GM21381 (cell line): ENCODE measurements at regions not wholly inside any gene's neighbourhood (a gene's known extent, or its start where the extent isn't known, plus 50 kb on each side); places are given as distances from the start of the nearest gene placed in this dataset.

ENCODE experiments used
- ATAC-seq: cut with Tn5 transposase; IDR thresholded peaks from one replicate; pipeline ENCODE4 v1.9.1; 2021; ENCODE audit warnings: mild to moderate bottlenecking, moderate library complexity; ENCODE audit not compliant: unreplicated experiment

DNA sequence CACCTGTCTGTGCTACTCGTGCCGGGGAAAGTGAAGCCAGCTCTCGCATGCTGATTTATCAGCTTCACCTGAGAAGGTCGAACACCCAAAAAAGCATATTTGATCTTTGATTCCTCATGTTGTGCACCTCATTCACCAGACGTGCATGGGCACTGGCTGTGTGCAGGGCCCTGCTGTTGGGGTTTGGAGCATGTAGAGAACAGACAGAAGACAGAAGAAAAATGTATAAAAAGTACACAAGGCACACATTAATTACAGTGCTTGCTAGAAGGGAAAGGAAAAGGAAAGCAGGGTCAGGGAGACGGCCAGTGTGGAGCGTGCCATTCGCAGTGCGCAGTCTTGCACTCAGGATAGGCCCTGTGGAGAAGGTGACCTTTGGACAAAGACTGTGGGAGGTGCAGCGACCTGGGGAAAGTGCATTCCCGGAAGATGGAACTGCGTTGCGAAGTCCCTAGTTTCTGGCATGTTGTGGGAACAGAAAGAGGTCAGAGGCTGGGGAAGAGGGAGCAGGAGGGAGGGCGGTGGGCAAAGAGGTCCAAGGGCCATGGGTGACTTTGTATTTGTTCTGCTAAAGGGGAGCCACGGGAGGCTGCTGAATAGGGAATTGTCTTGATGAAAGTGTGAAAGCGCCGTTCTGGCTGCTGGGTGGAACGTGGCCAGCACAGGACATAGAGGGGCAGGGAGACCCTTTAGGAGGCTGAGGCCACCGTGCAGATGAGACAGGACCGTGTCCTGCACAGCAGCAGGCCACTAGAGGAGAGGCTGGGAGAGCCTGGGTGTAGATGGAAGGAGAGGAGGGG lies 232.8 kb downstream of the GLRX3 start:
- ATAC-seq: no peak

DNA sequence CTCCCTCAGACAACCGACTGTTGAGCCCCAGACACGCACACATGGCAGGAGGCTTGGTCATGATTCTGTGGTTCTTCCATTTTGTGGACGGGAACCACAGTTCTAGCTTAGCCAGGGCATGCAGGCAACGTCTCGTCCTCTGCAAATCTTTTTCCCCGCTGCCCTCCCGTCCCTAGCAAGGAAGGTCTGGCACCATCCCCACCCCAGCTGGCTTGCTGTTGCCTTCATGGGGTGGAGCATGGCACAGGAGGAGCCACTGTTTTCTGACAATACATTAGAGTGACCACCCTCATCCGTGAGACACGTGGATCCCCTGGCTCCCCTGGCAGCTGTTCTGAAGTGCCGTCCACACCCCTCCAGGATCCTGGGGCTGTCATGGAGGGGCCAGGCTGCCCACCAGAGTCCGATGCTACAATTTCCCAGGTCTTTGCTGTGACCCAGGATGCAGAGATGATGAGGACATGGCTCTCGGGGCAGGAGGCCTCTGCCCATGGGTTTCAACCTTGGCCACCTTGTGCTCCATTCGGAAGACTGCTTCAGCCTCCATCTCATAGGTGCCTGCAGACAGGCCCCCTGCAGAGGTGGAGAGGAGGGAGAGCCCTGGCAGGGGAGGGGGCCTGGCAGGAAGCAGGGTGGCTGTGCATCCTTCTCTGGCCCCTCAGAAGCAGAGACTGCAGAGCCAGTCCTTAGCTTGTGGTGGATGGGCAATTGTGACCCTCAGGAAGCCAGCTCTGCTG lies 233.6 kb downstream of the GLRX3 start:
- no peak for ATAC-seq

DNA sequence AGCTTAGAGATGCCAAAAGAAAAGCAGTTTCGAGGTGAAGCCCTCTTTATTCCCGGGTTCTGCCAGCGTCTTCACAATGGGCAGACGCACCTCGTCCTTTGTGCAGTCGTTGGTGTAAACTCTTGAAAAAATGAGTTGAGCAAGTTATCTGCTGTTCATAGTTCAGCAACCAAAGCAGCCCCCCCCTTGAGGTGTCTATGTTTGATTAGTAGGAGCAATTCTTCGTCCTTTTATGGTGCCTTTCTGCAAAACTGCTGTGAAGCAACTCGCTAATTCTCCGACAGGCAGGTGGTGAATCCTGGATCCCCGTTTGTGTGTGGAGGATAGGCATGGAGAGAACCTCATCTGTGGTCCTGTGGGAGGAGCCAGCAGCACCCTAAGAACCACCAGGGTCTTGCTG lies 234.5 kb downstream of the GLRX3 start:
- no peak for ATAC-seq

DNA sequence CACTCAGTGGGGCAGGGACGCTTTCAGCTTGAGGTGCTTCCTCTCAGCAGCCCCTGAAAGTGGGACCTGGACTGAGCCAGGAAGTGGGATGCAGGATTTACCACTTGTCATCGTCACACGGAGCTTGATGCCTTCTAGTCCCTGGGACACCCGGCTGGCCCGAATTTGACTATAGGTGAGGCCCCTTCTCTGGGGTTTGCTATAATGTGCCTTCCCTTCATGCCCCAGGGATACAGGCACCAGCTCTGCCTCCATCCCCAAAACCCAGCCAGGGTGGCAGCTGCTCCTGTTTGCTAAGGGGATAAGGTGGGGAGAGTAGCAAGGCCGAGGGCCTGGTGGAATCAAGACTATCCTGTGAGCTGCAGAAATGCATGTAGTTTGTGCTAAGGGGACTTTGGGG lies 235.0 kb downstream of the GLRX3 start:
- ATAC-seq: no peak

DNA sequence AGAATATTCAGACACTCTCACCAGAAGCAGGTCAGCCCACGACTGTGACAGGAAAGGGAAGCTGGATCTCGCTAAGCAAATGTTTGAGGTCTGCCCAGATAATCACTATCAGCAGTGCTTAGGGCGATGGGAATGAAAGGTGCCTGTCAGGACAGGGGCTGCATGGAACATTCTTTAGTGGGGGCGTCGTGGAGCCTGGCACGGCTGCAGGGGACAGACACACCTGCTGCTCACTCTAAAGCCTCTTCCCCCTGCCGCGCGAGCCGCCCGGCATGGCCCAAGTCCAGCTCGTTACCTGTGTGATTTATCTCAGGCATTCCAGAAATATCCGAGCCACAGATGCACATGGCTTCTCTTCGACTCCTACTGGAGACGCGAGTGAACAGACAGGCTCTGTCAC lies 235.5 kb downstream of the GLRX3 start:
- no peak for ATAC-seq

DNA sequence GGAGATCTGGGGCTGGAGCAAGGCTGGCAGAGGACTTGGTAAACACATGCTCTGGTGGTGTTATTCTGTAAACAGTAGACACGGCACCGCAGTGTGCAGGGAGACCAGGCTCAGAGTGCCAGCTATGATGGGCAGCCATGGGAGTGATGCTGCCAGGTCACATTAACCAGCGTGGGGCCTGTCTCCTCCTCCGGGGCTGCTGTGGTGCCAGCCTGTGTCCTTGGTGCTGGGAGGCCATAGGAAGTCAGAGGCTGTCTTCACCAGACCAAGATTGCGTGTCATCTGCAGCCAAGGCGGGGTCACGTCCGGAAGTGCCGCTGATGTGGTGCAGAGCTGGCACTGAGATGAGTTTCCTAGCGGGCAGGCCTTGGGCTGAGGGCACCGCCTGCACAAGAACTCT lies 236.0 kb downstream of the GLRX3 start:
- ATAC-seq: no peak

DNA sequence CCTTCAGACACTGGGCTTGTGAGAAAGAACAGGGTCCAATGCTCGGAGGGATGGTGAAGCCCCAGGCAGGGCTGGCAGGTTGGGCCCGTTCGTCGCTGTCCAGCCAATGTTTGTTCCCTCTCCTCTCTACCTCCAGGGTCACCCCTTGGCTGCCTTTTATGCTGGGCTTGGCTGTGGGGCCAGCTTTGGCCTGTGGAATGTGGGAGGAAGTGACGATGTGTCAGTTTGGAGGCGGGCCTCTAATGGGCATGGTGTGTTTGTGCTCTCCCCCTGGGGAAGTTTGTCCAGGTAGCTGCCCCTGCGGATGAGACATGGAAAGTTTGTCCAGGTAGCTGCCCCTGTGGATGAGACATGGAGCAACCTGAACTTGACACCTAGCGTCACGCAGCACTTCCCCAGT lies 236.7 kb downstream of the GLRX3 start:
- no peak for ATAC-seq

DNA sequence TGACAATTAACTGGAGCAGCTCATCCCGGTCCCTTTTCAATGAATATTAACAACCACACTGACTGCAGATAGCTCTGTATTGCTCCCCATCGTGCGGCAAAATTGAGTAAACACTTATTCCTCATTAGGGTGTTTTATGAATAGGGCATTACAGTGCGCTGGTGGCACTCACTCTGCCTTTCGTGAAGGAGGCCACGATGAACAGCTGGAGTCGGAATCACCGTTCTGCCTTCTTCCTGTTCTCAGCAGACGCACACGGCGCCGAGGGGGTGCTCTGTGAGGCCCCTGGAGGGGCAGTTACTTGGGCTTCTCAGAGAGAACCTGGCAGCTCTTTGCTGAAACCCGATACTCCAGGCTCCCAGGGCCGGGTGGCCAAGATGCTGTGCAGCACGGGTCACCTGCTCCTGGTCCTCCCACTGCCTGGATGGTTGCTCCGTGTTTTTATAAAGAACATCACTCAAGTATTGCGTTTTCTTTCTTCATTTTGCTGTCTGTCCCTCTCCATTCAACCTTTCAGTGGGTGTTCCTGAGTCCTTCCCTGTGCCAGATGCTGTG lies 241.9 kb downstream of the GLRX3 start:
- no peak for ATAC-seq

DNA sequence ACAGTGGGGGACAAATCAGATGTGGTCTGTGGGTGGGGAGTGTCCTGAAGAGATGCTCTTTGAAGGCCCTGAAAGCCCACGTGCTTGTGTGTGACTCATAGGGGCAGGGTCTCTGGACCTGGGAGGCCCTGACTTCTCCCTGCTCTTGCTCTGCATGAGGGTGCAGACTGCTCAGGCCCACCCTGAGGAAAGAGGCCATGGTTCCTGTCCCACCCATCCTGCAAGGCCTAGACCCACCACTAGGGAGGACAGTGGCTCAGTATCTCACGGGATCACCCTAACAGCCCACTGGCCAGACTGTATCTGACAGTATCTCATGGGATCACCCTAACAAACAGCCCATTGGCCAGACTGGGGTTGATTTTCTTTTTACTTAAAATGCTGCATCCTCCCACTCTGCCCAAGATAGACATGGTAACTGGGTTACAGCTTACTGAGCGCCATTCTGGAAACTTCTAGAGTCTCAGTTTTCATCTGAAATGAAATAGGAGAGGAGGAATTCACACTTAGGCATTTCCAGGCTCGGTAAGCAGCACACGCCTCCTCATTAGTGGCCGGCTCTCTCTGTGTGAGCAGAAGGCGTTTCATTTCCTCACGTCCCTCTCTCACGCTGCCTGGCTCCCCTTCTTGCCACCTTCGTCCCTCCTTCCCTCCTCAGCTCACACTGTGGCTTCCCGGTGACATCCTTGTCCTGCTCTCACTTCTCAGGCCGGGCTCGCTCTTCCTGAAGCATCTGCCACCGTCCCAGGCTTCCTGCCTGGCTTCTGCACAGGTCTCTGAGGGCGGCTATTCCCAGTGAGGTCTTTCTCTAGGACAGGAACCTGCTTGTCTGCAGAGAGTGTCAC lies 242.6 kb downstream of the GLRX3 start:
- ATAC-seq: no peak

DNA sequence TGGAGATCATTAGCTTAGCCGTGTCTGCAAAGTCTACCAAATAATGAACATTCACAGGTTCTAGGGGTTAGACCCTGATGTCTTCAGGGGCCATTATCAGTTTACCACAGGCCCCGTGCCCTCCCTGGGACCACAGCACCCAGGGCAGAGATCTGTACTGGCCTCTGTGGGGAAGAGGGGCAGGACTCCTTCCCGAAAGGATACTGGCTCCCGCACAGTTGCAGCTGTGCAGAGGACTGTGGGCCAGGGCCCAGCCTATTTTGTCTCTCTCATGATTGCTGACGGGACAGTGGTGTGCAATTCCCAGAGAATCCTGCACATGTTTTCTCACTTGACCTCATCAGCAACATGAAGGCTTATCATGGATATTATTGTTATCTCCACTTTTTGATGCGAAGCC lies 243.9 kb downstream of the GLRX3 start:
- ATAC-seq: no peak

DNA sequence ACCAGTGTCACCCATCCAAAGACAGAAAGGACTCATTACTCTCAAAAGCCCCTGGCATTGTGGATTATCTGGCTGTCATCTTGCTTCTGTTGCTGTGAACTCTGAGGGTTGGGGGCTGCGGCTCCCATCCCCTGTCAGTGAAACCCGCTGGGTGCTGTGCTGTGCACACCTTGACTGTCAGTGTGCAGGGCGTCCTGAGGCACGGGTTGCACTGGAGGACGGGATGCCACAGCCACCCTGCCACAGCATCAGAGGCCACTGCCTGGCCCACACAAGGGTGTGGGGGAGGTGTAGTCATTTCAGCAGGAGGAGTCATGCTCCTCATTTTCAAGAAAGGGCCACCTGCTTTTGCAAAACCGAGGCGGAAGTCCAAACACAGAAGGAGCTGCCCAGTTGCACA lies 245.8 kb downstream of the GLRX3 start:
- no peak for ATAC-seq

DNA sequence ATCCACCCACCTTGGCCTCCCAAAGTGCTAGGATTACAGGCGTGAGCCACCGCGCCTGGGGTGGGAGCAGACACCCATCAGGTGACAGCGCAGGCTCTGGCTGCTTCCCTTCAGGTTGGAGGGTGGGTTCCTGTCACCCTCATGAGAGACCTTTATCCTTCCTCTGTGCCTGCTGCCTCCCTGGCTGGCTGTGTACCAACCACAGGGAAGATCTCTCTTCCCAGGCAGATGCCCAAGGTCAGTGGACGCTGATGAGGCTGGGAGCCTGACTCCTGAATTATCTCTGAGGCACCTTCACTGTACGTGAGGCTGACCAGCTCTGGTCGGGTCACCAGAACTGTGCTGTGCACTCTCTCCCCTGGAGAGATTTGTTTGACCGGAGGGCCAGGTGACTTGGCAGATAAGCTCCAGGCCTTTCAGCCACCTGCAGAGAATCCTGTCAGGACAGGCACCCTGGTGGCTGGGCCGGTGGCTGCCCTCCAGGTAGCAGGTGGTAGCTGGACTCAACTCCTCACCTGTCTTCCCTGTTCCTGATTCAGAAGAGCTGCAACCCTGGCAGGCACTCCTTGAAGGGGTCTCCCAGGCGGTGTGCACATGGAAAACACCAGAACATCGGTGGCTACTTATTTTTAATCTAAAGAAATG lies 251.9 kb downstream of the GLRX3 start:
- ATAC-seq: no peak

DNA sequence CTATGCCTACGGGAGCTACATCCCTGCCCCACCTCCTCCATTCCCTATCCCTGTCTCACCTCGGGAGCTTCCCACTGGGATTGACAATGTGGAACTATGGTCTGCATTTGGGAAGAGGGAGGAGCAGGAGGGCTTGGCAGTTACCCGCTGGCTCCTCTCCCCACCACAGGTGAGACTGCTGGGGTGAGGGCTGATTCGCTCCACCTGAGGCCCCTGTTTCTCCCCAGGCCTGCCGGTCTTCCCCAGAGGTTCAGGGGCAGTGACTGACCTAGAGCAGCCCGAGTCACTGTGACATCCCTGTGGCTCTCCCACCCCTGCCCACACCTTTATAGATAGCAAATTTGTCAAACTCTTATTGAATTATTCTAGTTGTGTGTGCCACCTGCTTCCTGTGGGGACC lies 252.6 kb downstream of the GLRX3 start:
- no peak for ATAC-seq

DNA sequence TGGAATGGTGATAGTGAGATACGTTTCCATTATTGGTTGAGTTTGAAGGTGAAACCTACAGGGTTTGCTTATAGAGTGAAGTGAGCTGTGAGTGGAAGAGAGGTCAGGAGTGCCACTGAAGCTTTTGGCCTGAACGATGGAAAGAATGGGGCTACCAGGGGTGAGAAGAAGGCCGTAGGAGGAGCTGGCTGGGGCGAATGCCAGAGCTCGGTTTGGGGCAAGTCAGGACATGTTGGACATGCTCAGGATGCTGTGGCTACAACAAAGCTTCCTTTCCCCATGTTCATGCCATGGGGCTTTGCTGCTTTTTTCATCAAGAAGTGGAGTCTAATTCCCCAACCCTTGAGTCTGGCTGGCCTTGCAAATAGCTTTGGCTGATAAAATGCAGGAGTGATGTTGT lies 253.7 kb downstream of the GLRX3 start:
- ATAC-seq: no peak

DNA sequence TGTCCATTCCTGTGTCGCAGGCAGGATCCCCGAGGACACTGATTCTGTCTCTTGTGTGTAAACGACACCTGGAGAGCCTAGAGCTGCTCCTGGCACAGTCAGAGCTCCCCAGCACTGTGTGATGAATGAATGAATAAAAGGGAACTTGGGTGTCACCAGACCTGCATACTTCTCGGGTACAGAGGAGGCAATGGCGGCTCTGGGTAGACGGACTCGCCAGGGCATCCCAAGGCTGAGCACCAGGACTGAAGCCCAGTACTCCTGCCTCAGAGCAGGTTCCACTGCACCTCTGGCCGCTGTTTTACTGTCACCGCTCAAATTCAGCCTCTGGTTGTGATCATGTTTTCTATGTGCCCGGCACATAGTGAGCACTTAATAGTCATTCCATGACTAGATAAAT lies 255.8 kb downstream of the GLRX3 start:
- no peak for ATAC-seq

DNA sequence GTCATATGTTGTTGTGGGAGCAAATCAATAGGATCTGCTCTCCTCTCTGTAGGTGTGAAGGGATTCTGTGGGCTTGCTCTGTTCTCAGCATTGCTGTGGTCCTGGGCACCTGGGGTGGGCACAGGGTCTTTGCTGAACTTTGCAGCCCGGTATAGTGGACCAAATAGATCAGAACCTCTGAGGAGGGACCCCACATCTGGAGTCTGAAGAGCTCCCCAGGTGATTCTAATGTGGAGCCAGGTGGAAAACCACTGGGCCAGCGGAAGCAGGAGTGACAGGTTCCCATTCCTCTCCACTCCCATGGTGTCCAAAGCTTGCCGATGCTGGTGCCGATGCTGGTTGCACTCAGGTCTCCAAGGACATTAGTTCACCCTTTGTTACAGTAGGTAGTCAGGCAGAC lies 257.2 kb downstream of the GLRX3 start:
- no peak for ATAC-seq

DNA sequence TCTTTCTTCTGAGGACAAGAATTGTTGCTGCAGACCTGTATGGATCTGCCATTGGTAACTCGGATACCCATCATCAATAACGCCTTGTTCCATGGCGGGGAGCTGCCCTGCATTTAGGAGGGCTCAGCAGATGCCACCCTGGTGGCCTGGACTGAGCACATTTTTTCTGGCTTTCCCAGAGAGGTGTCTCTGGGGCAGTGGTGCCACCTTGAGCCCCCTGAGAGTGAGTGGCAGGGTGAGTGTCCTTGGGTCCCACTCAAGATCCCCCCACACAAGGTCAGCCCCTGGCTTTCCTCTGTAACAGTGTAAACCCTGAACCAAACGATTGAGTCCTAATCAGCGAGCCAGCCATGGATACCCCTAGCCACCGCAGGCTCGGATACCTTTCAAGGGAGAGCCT lies 258.6 kb downstream of the GLRX3 start:
- ATAC-seq: no peak

DNA sequence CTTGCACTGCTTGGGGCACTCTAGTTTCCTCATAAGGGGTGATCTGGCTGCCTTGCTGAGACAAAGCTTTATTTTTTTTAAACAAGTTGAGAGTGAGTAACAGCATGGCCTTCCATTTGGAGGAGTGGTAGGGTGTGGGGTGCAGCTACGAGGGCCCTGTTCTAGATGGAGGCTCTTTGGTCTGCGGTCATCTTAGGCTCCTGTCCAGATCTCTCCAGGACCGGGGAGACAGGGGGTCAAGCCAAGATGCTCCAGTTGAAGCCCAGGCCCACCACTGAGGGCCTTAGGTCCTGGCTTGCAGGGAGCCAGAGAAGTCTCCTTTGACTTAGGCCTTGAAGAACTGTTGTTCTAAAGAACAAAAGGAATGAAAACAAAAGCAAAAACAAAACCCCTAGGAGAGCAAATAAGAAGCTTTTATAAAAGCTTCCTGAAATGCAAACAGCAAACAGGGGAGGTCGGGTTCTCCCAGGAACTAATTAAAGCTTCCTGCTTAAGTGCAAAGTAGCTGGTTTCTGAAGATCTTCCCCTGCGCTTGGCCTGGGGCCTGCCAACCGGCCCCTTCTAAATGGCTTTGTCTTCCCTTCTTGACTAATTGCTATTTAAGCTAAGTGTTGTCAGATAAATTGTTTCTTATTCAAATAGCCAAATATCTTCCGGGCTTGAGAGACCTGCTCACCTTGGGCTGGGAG lies 259.2 kb downstream of the GLRX3 start:
- no peak for ATAC-seq

DNA sequence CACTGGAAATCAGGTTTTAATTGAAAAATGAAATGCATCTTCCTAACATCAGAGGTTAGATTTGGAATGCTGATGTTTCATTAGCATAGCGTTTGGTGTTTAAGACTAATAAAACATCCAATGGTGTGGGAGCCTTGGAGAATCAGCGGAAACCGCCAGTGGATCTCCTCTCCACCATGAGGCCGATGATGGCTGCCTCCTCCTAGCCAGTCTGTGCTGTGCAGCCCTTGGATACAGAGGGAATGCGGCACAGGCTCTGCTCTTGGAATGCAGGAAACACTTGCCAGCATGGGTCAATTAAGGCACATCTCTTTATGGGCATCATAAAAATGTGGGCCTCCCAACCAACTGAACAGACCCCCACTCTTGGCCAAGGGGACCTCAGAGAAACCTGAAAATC lies 259.9 kb downstream of the GLRX3 start:
- ATAC-seq: no peak
